ENCODE measurements at regions not wholly inside any gene's neighbourhood (a gene's known extent, or its start where the extent isn't known, plus 50 kb on each side); places are given as distances from the start of the nearest gene placed in this dataset.

GRCh38 chr21:41689289-41689583 lies 77.6 kb downstream of the RIPK4 start:
- no peak for DNase-seq (ENCODE audit: low read depth)

- DNase-seq (ENCODE audit: low read depth): peak; percentile 35
Measured at GRCh38 chr21:41687633-41688032, 79.2 kb downstream of the RIPK4 start.

GRCh38 chr21:41686664-41687063 lies 80.2 kb downstream of the RIPK4 start:
- no peak for DNase-seq (ENCODE audit: low read depth)

GRCh38 chr21:41685511-41686149 lies 81.2 kb downstream of the RIPK4 start:
- no peak for DNase-seq (ENCODE audit: low read depth)

GRCh38 chr21:41684381-41685245 lies 82.2 kb downstream of the RIPK4 start:
- peak; percentile 90 for DNase-seq (ENCODE audit: low read depth)

- no peak for DNase-seq (ENCODE audit: low read depth)
Measured at GRCh38 chr21:41683815-41684214, 83.0 kb downstream of the RIPK4 start.

- no peak for DNase-seq (ENCODE audit: low read depth)
Measured at GRCh38 chr21:41682719-41683179, 84.1 kb downstream of the RIPK4 start.

- no peak for DNase-seq (ENCODE audit: low read depth)
Measured at GRCh38 chr21:41681939-41682718, 84.7 kb downstream of the RIPK4 start.

GRCh38 chr21:41681348-41681801 lies 85.5 kb downstream of the RIPK4 start:
- DNase-seq (ENCODE audit: low read depth): no peak

GRCh38 chr21:41680444-41681347 lies 86.2 kb downstream of the RIPK4 start:
- no peak for DNase-seq (ENCODE audit: low read depth)

- DNase-seq (ENCODE audit: low read depth): peak; percentile 99
Measured at GRCh38 chr21:41678924-41679318, 87.9 kb downstream of the RIPK4 start.

GRCh38 chr21:41678016-41678923 lies 88.6 kb downstream of the RIPK4 start:
- DNase-seq (ENCODE audit: low read depth): peak; percentile 51

GRCh38 chr21:41677671-41678015 lies 89.2 kb downstream of the RIPK4 start:
- no peak for DNase-seq (ENCODE audit: low read depth)

GRCh38 chr21:41676198-41676597 lies 90.7 kb downstream of the RIPK4 start:
- no peak for DNase-seq (ENCODE audit: low read depth)

- peak; percentile 42 for DNase-seq (ENCODE audit: low read depth)
Measured at GRCh38 chr21:41675574-41675973, 91.3 kb downstream of the RIPK4 start.

GRCh38 chr21:41674402-41674801 lies 92.5 kb downstream of the RIPK4 start:
- no peak for DNase-seq (ENCODE audit: low read depth)

GRCh38 chr21:41673596-41674335 lies 93.1 kb downstream of the RIPK4 start:
- no peak for DNase-seq (ENCODE audit: low read depth)

GRCh38 chr21:41673071-41673470 lies 93.8 kb downstream of the RIPK4 start:
- no peak for DNase-seq (ENCODE audit: low read depth)

GRCh38 chr21:41672543-41672915 lies 94.3 kb downstream of the RIPK4 start:
- no peak for DNase-seq (ENCODE audit: low read depth)
